Neural progenitor cell (in vitro differentiated cells): ENCODE measurements at regions not wholly inside any gene's neighbourhood (a gene's known extent, or its start where the extent isn't known, plus 50 kb on each side); places are given as distances from the start of the nearest gene placed in this dataset.

Experiments
- CTCF ChIP-seq: fragments of 200-600 bp; sonication (generic); IDR thresholded peaks from 2 replicates; pipeline ENCODE4 v1.5.1; 2017; ENCODE audit warnings: antibody characterized with exemption, mild to moderate bottlenecking
- EZH2phosphoT487 ChIP-seq: fragments of 200-600 bp; sonication (generic); IDR thresholded peaks from 2 replicates; pipeline ENCODE4 v1.6.1; 2017; ENCODE audit warnings: antibody characterized with exemption

- TF ChIP-seq CTCF (no peak), EZH2phosphoT487 (no peak)
Measured at GRCh38 chr9:1673300-1673699, 341.8 kb upstream of the SMARCA2 start.
